OCI-LY7 (cell line): ENCODE measurements at regions not wholly inside any gene's neighbourhood (a gene's known extent, or its start where the extent isn't known, plus 50 kb on each side); places are given as distances from the start of the nearest gene placed in this dataset.

Experiments
- EZH2phosphoT487 ChIP-seq: fragments of 200-600 bp; sonication (generic); IDR thresholded peaks from 2 replicates; pipeline ENCODE4 v1.6.1; 2018; ENCODE audit warnings: low read depth, borderline replicate concordance, mild to moderate bottlenecking, mixed run types, antibody characterized with exemption, low read length, moderate library complexity, mixed read lengths
- TF ChIP-seq, protein P1 (sequence below): fragments of 200-600 bp; sonication (generic); conservative IDR thresholded peaks from 2 replicates; pipeline ENCODE4 v1.5.1; 2014; ENCODE audit warnings: mild to moderate bottlenecking, antibody characterized with exemption, low read length, moderate library complexity, mixed read lengths

DNA sequence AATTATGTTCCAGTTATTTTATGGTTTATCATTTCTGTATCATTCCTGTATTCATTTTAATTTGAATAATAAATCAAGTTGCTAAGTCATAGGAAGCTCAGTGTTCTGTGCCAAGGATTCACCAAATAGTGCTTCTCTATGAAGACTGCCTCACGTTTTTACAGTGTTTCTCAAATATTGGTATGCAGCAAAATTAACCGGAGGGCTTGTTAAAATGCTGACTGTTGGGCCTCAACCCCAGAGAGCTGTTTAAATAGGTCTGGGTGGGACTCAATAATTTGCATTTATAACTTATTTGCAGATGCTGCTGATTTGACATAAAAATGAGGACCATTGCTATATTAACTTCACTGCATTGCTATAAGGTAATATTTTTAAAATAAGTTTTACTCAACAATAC is 166.7 kb downstream of the TINAG start:
- TF ChIP-seq, protein P1, sequence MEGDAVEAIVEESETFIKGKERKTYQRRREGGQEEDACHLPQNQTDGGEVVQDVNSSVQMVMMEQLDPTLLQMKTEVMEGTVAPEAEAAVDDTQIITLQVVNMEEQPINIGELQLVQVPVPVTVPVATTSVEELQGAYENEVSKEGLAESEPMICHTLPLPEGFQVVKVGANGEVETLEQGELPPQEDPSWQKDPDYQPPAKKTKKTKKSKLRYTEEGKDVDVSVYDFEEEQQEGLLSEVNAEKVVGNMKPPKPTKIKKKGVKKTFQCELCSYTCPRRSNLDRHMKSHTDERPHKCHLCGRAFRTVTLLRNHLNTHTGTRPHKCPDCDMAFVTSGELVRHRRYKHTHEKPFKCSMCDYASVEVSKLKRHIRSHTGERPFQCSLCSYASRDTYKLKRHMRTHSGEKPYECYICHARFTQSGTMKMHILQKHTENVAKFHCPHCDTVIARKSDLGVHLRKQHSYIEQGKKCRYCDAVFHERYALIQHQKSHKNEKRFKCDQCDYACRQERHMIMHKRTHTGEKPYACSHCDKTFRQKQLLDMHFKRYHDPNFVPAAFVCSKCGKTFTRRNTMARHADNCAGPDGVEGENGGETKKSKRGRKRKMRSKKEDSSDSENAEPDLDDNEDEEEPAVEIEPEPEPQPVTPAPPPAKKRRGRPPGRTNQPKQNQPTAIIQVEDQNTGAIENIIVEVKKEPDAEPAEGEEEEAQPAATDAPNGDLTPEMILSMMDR = no peak
- no peak for TF ChIP-seq EZH2phosphoT487
